Neutrophil (primary cell): ENCODE measurements at regions not wholly inside any gene's neighbourhood (a gene's known extent, or its start where the extent isn't known, plus 50 kb on each side); places are given as distances from the start of the nearest gene placed in this dataset.
"Not testable (repeated sequence)": the region's sequence is repeated elsewhere in the genome, so short reads cannot be mapped to it uniquely, and the experiment has no call there.

Experiments
- H3K27ac ChIP-seq: fragments of 200-600 bp; sonication (generic); 2 replicates; pipeline ENCODE4 v1.5.1; 2016; ENCODE audit warnings: mild to moderate bottlenecking, moderate library complexity
- H3K27me3 ChIP-seq: fragments of 200-600 bp; sonication (generic); 2 replicates; pipeline ENCODE4 v1.6.0; 2016; ENCODE audit warnings: mild to moderate bottlenecking
- H3K36me3 ChIP-seq: fragments of 200-600 bp; sonication (generic); 2 replicates; pipeline ENCODE4 v1.5.1; 2017
- H3K4me1 ChIP-seq, 2 experiments: fragments of 200-600 bp in 1 of 2; sonication (generic) in 1 of 2; 1 replicate in 1 of 2; 2 replicates in 1 of 2; pipeline versions ENCODE4 v1.5.1 to v1.6.1; 2013 to 2016; ENCODE audit warnings: low read depth in 1 of 2, low read length in 1 of 2, mild to moderate bottlenecking in 1 of 2, moderate library complexity in 1 of 2; ENCODE audit not compliant: control insufficient read depth in 1 of 2, insufficient read depth in 1 of 2
- H3K4me3 ChIP-seq, 2 experiments: fragments of 200-600 bp in 1 of 2; sonication (generic) in 1 of 2; 1 replicate in 1 of 2; 2 replicates in 1 of 2; pipeline ENCODE4 v1.5.1; 2013 to 2016; ENCODE audit warnings: low read depth in 1 of 2, low read length in 1 of 2, mild to moderate bottlenecking in 1 of 2, moderate library complexity in 1 of 2
- H3K9me3 ChIP-seq: fragments of 200-600 bp; sonication (generic); 2 replicates; pipeline ENCODE4 v1.5.1; 2016
- TF ChIP-seq, protein P1 (sequence below): fragments of 200-600 bp; sonication (generic); IDR thresholded peaks from 2 replicates; pipeline ENCODE4 v1.5.1; 2016; ENCODE audit warnings: antibody characterized with exemption

DNA sequence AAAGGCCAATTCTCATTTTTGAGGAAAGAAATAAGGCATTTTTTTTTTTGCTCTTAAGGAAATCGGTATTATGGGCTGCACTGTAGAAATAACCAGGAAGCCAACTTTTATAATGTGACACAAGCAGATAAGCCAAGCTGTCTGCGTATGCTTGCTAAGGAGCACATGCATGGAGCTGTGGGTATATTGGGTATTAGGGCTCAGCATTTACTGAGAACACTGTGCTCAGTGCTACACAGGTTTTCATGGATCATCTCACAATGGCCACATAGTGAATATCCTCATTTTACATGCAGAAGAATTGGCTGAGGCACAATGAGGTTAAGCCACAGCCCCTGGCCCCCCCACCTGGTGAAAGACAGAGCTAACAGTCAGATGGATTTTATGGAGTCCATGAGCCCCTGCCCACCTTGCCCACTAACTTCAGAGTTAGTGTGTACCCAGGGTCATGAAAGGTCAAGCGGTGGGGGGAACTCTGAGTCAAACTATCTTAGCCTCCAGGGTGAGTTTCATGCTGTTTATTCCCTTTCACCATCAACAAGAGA, 204.8 kb downstream of the SPATA31A6 start:
- Histone ChIP-seq H3K27me3 (no peaks in the 10 kb centered on the region), H3K4me3 (no peak overlapping the region), H3K9me3 (no peaks in the 10 kb centered on the region), H3K27ac (no peak overlapping the region), H3K4me1 (no peaks in the 10 kb centered on the region), H3K36me3 (no peaks in the 10 kb centered on the region)
- TF ChIP-seq, protein P1, sequence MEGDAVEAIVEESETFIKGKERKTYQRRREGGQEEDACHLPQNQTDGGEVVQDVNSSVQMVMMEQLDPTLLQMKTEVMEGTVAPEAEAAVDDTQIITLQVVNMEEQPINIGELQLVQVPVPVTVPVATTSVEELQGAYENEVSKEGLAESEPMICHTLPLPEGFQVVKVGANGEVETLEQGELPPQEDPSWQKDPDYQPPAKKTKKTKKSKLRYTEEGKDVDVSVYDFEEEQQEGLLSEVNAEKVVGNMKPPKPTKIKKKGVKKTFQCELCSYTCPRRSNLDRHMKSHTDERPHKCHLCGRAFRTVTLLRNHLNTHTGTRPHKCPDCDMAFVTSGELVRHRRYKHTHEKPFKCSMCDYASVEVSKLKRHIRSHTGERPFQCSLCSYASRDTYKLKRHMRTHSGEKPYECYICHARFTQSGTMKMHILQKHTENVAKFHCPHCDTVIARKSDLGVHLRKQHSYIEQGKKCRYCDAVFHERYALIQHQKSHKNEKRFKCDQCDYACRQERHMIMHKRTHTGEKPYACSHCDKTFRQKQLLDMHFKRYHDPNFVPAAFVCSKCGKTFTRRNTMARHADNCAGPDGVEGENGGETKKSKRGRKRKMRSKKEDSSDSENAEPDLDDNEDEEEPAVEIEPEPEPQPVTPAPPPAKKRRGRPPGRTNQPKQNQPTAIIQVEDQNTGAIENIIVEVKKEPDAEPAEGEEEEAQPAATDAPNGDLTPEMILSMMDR = no peak

DNA sequence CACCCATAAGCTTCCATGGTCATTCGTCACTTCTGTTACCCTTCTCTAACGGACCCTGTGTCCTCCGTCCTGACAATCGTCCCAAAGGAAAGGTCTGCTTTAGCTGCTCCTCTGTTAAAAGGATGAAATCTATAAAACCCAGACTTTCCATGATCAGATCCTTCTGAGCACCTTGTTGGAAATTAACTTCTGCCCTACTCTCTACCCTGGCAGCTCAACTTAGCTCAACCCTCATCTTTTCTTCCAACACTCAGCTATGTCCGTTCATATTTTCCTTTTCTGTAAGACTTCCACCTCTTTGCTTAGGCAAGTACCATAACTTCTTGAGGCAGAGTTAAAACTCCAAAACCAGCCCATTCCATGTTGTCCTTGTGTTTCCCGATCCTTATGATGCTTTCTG, 205.4 kb downstream of the SPATA31A6 start:
- TF ChIP-seq, protein P1 = no peak
- Histone ChIP-seq H3K9me3 (no peaks in the 10 kb centered on the region), H3K4me3 (no peak overlapping the region), H3K27ac (no peak overlapping the region), H3K4me1 (no peaks in the 10 kb centered on the region), H3K27me3 (no peaks in the 10 kb centered on the region), H3K36me3 (no peaks in the 10 kb centered on the region)

DNA sequence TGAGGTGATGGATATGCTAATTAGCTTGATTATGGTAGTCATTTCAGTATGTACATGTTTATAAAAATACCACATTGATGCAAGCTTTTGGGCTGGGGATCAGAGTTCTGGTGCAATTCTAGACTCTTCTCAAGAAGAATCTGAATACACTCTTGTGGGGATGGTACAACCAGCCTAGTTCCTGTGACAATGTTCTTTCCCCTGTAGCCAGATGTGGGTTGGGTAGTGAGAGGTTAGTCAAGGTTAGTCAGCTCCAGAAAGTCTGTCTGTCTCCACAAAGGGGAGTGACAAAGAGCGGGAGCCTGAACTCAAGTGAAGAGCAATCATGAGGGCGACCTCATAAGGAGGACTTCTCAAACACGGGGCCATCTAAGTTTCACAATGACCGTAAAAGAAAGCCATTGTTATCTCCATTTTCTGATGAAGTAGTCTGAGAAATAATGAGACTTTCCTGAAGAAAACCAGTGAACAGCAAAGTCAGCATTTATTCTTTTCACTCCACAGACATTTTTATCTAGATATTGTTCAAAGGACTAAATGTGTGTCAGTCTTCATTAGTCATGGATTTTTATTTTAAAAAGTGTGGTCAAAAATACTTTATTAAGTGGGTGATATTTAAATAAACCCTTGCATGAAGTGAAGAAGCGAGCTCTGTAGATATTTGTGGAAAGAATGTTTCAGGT, 209.5 kb downstream of the SPATA31A6 start:
- H3K27me3 ChIP-seq, H3K36me3 ChIP-seq, H3K27ac ChIP-seq, H3K4me1 ChIP-seq, H3K9me3 ChIP-seq, H3K4me3 ChIP-seq: not testable (repeated sequence)

DNA sequence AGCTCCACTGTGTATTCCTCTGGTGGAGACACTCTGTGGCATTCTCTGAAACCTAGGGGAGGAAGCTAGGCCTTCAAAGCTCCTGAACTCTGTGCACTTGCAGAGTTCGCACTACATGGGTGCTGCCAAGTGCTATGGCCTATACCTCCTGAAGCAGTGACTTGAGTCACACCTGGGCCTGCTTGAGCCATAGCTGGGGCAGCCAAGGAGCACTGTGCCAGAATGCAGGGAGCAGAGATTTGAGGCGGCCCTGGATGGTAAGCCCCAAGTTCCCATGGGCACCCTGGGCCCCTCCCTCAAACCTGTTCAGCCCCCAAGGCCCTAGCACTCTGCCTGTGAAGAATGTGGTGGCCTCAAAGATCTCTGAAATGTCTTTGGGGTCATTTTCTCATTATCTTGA, 212.9 kb downstream of the SPATA31A6 start:
- no peak overlapping the region for H3K4me3 ChIP-seq
- H3K27me3 ChIP-seq = no peaks in the 10 kb centered on the region
- H3K36me3 ChIP-seq = no peaks in the 10 kb centered on the region
- no peak overlapping the region for H3K27ac ChIP-seq
- H3K9me3 ChIP-seq = no peaks in the 10 kb centered on the region
- TF ChIP-seq, protein P1 = no peak
- H3K4me1 ChIP-seq = no peaks in the 10 kb centered on the region

- not testable (repeated sequence) for H3K27ac ChIP-seq, H3K9me3 ChIP-seq, H3K36me3 ChIP-seq, H3K4me3 ChIP-seq, H3K27me3 ChIP-seq, H3K4me1 ChIP-seq
Measured at GRCh38 chr9:42397336-42397735, 213.9 kb downstream of the SPATA31A6 start.

GRCh38 chr9:42402919-42403318, 219.5 kb downstream of the SPATA31A6 start:
- H3K4me1 ChIP-seq = not testable (repeated sequence)

DNA sequence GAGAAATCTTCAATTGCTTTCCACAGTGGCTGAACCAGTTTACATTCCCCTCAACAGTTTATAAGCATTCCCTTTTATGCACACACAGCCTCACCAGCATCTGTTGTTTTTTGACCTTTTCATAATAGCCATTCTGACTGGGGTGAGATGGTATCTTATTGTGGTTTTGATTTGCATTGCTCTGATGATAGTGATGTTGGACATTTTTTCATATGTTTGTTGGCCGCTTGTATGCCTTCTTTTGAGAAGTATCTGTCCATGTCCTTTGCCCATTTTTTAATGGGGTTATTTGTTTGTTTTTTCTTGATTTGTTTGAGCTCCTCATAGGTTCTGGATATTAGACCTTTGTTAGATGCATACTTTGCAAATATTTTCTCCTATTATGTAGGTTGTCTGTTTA, 226.1 kb downstream of the SPATA31A6 start:
- H3K9me3 ChIP-seq, H3K4me3 ChIP-seq, H3K27ac ChIP-seq, H3K36me3 ChIP-seq, H3K4me1 ChIP-seq, H3K27me3 ChIP-seq: not testable (repeated sequence)

More at GRCh38 chr9:42402919-42403318, 219.5 kb downstream of the SPATA31A6 start:
- not testable (repeated sequence) for H3K9me3 ChIP-seq, H3K4me3 ChIP-seq, H3K27me3 ChIP-seq, H3K36me3 ChIP-seq, H3K27ac ChIP-seq

DNA sequence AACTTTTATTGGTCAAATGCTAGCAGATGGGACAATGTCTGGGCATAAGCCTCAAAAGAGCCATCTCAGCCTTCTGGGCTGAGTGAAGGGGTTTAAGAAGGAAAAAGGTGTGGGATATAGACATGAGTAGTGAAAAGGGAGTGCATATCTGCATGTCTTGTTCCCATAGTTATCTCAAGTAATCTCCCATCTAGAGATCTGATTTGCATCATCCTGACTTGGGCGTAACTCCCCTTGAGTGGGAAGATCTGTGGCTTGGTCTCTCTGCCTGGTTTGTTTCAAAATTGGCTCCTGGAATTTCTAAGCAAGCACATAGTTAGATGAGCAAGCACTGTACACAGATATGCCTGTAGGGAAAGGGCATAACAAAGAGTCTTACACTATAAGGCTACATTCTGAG, 228.9 kb downstream of the SPATA31A6 start:
- H3K4me1 ChIP-seq, H3K36me3 ChIP-seq, H3K4me3 ChIP-seq, H3K9me3 ChIP-seq, H3K27me3 ChIP-seq, H3K27ac ChIP-seq: not testable (repeated sequence)

DNA sequence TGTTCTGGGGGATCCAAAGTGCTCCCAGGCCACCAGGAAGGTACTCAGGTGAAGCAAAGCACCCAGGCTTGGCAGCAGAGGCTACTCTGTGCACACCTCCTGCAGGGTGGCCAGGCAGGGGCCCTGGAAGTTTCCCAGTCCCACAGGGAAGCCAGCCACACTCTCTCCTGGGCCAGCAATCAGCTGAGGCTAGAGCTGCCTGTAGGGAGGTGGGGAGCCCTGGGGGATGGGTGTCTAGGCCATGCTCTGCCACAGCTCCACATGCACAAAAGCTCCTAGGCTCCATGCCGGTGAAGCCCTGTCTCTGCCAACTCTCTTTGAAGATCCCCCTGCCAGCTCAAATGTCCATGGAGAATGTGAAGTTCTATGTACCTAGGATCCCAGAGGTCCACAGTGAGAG, 231.4 kb downstream of the SPATA31A6 start:
- not testable (repeated sequence) for H3K9me3 ChIP-seq, H3K4me3 ChIP-seq, H3K27me3 ChIP-seq, H3K27ac ChIP-seq, H3K4me1 ChIP-seq, H3K36me3 ChIP-seq

GRCh38 chr9:42419652-42420051, 236.2 kb downstream of the SPATA31A6 start:
- H3K9me3 ChIP-seq, H3K27ac ChIP-seq, H3K4me3 ChIP-seq: not testable (repeated sequence)

GRCh38 chr9:42420324-42420723, 236.9 kb downstream of the SPATA31A6 start:
- H3K36me3 ChIP-seq, H3K27ac ChIP-seq, H3K4me1 ChIP-seq, H3K9me3 ChIP-seq, H3K4me3 ChIP-seq, H3K27me3 ChIP-seq: not testable (repeated sequence)

More at GRCh38 chr9:42419652-42420051, 236.2 kb downstream of the SPATA31A6 start:
- not testable (repeated sequence) for H3K4me1 ChIP-seq, H3K27me3 ChIP-seq, H3K36me3 ChIP-seq
